Activated CD4-positive, CD25-positive, alpha-beta regulatory T cell treated with anti-CD3 and anti-CD28 coated beads, Interleukin-2, amount 50 U/mL, for 24 hours (primary cell): ENCODE measurements at regions not wholly inside any gene's neighbourhood (a gene's known extent, or its start where the extent isn't known, plus 50 kb on each side); places are given as distances from the start of the nearest gene placed in this dataset.
"Not testable (repeated sequence)": the region's sequence is repeated elsewhere in the genome, so short reads cannot be mapped to it uniquely, and the experiment has no call there.

Source experiments
- ATAC-seq, 2 donors: fragments of 150-1000 bp; cut with Tn5 transposase; one replicate each; pipeline ENCODE4 v1.10.0; 2021; ENCODE audit warnings: mild to moderate bottlenecking in 1 of 2, moderate library complexity in 1 of 2

DNA sequence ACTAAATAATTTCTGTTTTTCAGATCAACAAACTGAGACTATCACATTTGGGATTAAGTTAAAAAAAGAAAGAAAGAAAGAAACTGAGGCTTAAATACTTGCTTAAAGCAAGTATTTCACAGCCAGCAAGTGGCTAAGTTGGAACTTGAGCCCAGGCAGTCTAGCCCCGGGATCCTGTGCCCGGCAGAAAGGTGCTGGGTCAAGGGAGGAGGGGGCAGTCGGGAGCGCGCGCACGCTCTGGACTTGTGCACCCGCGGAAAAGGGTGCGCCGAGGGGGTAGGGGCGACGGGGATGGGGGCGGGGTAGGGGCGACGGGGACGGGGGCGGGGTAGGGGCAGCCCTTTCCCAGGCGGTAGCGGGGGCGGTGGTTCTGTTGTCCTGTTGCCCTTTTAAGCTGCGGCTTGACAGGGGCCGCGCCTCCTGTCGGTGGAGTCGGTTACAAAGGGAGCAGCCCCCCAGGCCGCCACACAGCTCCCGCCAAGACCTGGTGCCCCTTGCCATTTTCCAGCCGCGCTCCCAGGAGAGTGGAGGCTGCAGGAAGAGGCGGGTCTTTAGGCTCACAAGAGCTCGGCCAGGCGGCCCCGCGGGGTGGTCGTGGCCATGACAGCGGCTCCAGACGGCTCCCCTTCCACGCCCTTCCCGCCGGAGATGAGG, 60.6 kb downstream of the GOLGA8T start:
- peak in 1 of 2 donors; percentile 5 for ATAC-seq

DNA sequence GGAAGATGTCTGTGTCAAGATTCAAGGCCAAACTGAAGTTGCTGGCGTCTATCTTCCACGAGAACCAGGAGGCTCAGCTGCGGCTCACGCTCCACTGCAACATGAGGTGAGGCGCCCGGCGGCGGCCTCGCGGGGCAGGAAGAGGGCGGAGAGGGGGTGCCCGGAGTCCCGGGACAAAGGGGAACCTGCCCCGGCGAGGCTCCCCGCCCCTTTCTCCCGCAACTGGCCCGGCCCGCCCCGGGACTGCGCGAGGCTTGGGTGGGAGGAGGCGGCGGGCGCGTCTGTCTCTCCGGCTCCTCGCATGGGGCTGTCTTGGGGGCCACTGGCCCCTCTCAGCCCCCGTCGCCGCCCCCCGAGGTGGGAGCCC, 61.1 kb downstream of the GOLGA8T start:
- peak; percentile 32 to 57 for ATAC-seq

DNA sequence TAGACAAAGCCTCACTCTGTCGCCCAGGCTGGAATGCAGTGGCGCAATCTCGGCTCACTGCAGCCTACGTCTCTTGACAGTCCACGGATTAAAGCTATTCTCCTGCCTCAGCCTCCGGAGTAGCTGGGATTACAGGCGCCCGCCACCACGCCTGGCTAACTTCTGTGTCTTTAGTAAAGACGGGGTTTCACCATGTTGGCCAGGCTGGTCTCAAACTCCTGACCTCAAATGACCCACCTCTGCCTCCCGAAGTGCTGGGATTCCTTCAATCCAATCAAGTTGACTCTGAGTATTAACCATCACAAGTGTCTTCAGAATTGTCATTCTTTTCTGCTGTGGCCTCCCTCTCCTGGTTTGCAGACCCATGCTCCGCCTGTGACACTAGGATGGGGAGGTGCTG, 61.9 kb downstream of the GOLGA8T start:
- not testable (repeated sequence) for ATAC-seq

DNA sequence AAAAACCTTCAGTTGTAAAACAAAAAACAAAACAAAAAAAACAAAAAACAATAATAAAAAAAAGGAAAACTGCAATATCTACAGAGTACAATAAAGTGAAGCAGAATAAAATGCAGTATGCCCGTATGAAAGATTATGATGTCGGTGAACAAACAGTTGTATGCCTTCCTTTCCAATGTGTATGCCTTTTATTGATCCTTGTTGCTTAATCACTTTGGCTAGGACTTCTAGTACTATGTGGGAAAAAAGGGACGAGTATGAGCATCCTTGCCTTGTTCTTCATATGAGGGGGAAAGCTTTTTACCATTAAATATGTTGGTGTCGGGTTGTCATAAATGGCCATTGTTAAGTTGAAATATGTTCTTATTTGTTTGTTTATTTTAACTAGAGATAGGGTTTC, 66.7 kb downstream of the GOLGA8T start:
- not testable (repeated sequence) for ATAC-seq

DNA sequence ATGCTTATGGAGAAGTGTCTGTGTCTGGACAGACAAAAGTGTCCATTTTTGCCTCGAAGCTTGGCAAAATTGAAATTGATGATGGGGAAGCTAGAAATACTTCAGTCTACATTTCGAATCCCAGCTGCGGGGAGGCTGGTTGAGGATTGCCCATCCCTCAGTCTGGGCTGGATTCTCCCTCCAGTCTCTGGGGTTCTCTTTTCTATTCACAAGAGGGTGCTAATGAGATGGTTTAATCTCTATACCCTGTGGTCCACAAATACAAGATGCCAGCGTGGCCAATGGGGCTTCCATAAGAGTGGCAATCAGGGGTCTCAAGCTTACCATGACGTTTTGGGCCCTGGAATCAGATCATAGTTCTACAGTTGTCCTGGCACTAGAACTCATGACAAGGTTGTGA, 78.9 kb downstream of the GOLGA8T start:
- not testable (repeated sequence) for ATAC-seq

DNA sequence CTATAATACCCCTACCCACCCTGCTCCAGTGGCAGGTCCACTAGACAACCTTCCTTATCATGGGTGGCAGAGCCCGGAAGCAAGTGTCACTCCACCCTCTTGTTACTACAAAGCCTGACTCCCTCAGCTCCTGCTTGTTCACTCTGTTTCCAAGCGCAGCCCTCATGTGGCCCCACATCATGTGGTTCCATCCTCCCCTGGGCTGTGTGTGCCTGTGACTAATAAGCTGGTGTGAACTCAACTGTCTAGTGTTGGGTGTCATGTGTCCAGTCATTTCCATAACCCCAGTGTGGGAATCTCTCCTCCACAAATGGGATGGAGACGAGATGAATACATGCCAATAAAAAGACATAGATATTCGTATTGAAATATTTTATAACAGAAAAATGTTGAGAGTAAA, 87.0 kb downstream of the GOLGA8T start:
- ATAC-seq = not testable (repeated sequence)

DNA sequence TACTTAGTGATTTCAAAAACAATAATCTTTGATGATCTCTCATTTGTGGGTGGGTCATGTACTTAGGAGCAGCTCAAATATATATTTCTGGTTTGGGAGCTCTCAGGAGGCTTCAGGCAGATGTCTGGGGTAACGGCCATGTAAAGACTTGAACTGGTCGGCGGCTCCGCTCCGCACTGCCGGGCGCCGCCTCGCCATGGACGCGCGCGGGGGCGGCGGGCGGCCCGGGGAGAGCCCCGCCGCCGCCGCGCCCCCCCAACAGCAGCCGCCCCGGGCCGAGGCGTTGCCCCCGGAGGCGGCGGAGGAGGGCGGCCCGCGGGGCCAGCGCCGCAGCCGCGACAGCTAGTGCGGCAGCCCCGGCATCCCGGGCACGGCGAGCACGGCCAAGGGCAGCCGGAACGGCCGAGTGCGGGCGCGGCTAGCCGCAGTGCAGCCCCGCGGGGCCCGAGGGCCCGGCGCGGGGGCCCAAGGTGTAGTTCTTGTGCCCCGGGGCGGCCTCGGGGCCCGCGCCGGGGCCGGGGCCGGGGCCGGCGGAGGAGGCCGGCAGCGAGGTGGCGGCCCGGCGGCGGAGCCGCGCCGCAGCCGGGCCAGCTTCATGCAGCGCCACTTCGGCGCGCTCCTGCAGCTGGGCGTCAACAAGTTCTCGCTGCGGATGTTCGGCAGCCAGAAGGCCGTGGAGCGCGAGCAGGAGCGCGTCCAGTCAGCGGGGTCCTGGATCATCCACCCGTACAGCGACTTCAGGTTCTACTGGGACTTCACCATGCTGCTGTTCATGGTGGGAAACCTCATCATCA, 88.1 kb downstream of the GOLGA8T start:
- ATAC-seq = not testable (repeated sequence)

DNA sequence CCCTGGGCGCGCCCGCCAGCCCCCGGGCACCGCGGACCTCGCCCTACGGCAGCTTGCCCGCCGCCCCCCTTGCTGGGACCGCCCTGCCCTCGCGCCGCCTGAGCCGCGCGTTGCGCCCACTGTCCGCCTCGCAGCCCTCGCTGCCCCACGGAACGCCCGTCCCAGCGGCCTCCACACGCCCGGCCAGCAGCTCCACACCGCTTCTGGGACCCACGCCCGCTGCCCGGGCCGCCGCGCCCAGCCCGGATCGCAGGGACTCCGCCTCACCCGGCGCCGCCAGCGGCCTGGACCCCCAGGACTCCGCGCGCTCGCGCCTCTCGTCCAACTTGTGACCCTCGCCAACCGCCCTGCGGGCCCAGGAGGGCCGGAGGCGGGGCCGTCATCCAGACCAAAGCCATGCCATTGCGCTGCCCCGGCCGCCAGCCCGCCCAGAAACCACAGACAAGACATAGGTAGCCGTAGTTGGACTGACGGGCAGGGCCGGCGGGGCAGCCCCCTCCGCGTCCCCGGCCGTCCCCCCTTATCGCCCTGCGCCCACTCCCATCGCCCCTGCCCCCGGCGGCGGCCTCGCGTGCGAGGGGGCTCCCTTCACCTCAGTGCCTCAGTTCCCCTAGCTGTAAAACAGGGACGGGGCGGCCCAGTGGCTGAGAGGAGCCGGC, 90.5 kb downstream of the GOLGA8T start:
- not testable (repeated sequence) for ATAC-seq

DNA sequence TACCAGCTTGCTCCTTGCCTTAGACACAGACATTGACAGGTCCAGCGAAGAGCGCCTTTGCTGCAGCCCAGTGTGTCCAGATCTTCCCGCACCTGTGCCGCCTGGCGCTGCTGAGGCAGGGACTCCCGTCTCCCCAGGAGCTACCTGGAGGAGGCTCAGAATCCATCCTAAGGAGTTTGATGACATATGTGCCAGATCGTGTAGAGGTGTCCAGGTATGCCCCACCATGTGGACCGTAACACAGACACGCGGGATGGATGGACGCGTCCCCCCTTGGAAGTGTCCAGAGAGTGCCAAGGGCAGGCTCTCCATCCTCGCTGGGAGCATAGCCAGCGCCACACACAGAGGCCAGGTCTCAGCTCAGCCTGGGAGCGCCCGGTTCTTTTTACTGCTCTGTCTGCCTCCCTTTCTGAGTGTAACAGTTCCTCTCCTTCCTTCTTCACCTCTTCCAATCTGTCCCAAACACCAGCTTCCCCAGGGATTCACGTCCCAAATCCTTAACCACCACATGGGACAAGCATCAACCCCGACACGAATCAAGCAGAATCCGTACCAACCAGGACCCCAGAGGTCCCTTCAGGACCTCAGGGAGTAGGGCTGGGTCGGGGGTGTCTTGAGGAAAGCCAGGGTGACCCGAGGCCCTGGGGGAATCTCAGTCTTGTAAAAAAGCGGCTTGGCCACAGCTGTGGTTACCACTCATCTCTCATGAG, 126.7 kb downstream of the GOLGA8T start:
- ATAC-seq = not testable (repeated sequence)

DNA sequence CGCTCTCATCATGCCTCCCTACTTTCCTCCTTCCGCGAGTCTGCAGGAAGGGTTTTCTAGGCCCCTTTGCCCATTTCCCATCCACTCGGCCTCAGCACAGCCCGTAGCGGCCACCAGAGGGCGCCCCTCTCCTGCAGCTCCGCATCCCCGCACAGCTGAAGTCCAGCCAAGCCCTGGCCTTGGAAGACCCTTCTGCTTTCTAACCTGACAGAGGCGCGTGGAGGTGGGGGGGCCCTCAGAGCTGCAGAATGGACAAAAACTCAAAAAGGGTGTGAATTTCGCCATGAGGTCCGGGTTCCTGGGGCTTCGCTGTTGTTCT, 127.2 kb downstream of the GOLGA8T start:
- ATAC-seq = peak; percentile 36 to 61

DNA sequence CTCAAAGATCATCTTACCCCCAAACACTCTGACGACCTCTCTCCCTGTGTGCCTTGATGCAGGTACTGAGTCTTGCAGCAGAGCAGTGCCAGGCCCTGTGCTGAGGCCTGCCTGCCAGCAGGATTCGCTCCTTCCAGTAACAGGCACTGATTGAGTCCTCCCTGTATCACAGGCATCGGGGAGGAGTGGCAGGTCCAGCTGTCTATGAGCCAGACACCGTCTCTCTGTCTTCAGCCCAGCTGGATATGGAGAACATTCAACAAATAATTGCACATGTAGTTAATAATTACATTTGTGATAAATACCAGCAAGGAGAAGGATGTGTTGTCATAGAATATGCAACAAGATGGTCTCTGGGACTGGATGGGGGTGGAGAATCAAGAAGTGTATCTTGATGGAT, 129.1 kb downstream of the GOLGA8T start:
- not testable (repeated sequence) for ATAC-seq

DNA sequence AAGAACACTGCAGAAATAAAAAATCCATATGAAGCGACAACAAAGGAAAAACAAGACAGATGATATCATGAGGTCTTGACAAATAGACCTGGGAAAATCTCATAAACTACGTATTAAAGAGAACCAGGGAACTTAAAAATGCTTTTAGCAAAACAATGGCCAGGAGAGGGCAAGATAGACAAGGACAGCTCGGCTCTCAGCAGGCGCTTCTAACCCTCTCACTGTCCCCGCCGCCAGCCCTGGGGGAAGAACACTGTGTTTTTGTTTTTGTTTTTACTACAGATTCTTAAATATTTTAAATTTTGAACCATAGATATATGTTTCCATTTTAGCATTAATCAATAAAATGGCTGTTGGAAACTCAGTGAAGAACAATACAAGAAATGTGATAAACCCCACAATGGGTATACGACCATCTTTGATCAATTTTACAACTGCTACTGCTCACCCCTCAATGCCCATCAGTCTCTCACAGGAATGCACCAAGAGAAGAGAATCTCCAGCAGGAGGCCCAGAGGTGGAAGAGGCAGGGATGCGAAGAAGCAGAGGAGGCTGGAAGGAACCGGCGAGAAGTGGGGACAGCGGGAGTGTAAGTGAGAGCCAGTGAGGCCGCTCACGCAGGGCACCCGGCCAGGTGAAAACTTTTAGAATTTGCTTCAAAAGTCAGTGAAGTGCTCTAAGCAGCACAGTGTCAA, 98.0 kb downstream of the CHRFAM7A start:
- ATAC-seq = not testable (repeated sequence)

DNA sequence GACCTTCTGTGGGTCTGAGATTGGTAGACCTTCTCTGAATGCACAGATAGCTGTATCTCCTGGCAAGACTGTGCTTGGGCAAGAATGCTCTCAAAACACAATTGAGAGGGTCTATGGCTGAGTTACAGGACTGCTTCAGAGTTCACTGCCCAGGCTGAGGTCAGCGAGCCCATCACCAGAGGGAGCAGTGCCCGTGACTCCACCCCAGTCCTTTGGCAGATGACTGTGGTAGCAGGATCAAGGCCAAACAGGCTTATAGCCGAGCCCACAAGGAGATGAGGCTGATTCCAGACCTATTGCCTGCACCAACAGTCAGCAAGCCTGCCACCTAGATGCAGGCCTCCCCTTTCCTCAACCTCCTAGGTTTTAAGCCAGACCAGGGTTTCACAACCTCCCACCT, 89.4 kb downstream of the CHRFAM7A start:
- not testable (repeated sequence) for ATAC-seq
